ENCODE measurements at regions not wholly inside any gene's neighbourhood (a gene's known extent, or its start where the extent isn't known, plus 50 kb on each side); places are given as distances from the start of the nearest gene placed in this dataset.
"Not testable (repeated sequence)": the region's sequence is repeated elsewhere in the genome, so short reads cannot be mapped to it uniquely, and the experiment has no call there.

- not testable (repeated sequence) for TF ChIP-seq CTCF (IDR thresholded peaks at IDR 0.05); ZFX (IDR thresholded peaks at IDR 0.05; ENCODE audit: borderline replicate concordance)
Measured at GRCh38 chr5:68691874-68692273, 401.9 kb upstream of the SLC30A5 start.
